ENCODE measurements at regions not wholly inside any gene's neighbourhood (a gene's known extent, or its start where the extent isn't known, plus 50 kb on each side); places are given as distances from the start of the nearest gene placed in this dataset.

DNA sequence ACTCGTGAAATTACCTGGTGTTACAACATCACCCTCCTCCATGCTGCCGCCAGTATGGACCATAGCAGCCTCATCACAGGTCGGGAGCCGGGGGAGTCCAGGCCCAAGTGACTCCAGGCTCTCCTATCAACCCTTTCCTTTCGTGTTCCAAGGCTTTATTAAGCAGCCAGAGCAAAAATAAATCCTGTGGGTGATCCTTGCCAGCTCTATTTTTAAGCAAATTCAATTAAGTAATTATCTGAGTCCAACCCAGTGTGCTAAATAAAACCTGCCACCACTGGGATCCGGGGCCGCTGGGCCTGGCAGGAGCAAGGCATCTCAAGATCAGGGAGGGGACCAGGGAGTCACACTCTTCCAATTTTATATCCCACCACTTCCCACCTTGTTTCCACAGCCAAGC lies 80.7 kb upstream of the PRPS1 start:
- Mint-ChIP-seq H3K4me3 (no peak overlapping the region), H3K27ac (ENCODE audit: unreplicated experiment) (no peak overlapping the region)

GRCh38 chrX:107548775-107549174 lies 79.5 kb upstream of the PRPS1 start:
- no peak for DNase-seq (ENCODE audit: low read depth, low spot score)
- Mint-ChIP-seq H3K36me3 (ENCODE audit: low read depth) (no peaks in the 10 kb centered on the region), H3K27me3 (ENCODE audit: low read depth) (no peaks in the 10 kb centered on the region), H3K4me1 (no peaks in the 10 kb centered on the region), H3K9me3 (no peaks in the 10 kb centered on the region), H3K27ac (ENCODE audit: unreplicated experiment) (no peak overlapping the region), H3K4me3 (no peak overlapping the region)
- TF ChIP-seq, protein P1, sequence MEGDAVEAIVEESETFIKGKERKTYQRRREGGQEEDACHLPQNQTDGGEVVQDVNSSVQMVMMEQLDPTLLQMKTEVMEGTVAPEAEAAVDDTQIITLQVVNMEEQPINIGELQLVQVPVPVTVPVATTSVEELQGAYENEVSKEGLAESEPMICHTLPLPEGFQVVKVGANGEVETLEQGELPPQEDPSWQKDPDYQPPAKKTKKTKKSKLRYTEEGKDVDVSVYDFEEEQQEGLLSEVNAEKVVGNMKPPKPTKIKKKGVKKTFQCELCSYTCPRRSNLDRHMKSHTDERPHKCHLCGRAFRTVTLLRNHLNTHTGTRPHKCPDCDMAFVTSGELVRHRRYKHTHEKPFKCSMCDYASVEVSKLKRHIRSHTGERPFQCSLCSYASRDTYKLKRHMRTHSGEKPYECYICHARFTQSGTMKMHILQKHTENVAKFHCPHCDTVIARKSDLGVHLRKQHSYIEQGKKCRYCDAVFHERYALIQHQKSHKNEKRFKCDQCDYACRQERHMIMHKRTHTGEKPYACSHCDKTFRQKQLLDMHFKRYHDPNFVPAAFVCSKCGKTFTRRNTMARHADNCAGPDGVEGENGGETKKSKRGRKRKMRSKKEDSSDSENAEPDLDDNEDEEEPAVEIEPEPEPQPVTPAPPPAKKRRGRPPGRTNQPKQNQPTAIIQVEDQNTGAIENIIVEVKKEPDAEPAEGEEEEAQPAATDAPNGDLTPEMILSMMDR (conservative IDR thresholded peaks at IDR 0.05), result no peak

More for the DNA sequence above, 80.7 kb upstream of the PRPS1 start:
- H3K4me1 Mint-ChIP-seq, result peaks cover 6% of the 10 kb centered on the region
- no peaks in the 10 kb centered on the region for H3K36me3 Mint-ChIP-seq (ENCODE audit: low read depth)
- no peak for DNase-seq (ENCODE audit: low read depth, low spot score)
- no peaks in the 10 kb centered on the region for H3K9me3 Mint-ChIP-seq
- H3K27me3 Mint-ChIP-seq (ENCODE audit: low read depth), result no peaks in the 10 kb centered on the region
- TF ChIP-seq, protein P1 (conservative IDR thresholded peaks at IDR 0.05), result no peak

- DNase-seq (ENCODE audit: low read depth, low spot score), result no peak
- no peaks in the 10 kb centered on the region for H3K36me3 Mint-ChIP-seq (ENCODE audit: low read depth)
- no peaks in the 10 kb centered on the region for H3K4me1 Mint-ChIP-seq
- H3K27ac Mint-ChIP-seq (ENCODE audit: unreplicated experiment), result no peak overlapping the region
- TF ChIP-seq, protein P1 (conservative IDR thresholded peaks at IDR 0.05), result no peak
- no peak overlapping the region for H3K4me3 Mint-ChIP-seq
- H3K27me3 Mint-ChIP-seq (ENCODE audit: low read depth), result no peaks in the 10 kb centered on the region
- no peaks in the 10 kb centered on the region for H3K9me3 Mint-ChIP-seq
Measured at GRCh38 chrX:107549504-107549903, 78.8 kb upstream of the PRPS1 start.

DNA sequence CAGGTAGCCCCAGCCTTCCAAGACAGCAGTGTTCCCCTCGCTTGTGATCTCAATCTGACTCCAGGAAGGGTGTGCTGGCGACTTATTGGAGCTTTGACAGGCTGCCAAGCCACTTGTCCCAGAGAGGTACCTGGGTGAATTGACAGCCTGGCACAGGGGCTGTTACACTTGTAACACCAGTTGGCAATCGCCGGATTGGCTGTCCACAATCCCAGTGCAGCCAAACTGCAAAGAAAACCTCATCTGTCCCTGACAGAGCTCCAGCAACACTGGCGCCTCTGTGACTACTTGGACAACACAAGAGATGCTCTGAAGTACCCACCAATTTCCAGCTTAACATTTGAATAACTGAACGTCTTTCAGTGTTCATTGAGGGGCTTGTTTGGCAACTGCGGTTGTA lies 76.8 kb upstream of the PRPS1 start:
- no peak overlapping the region for H3K4me3 Mint-ChIP-seq
- no peaks in the 10 kb centered on the region for H3K36me3 Mint-ChIP-seq (ENCODE audit: low read depth)
- TF ChIP-seq, protein P1 (conservative IDR thresholded peaks at IDR 0.05), result no peak
- no peak for DNase-seq (ENCODE audit: low read depth, low spot score)
- no peak overlapping the region for H3K27ac Mint-ChIP-seq (ENCODE audit: unreplicated experiment)
- H3K9me3 Mint-ChIP-seq, result peaks cover 4% of the 10 kb centered on the region
- H3K4me1 Mint-ChIP-seq, result no peaks in the 10 kb centered on the region
- no peaks in the 10 kb centered on the region for H3K27me3 Mint-ChIP-seq (ENCODE audit: low read depth)

GRCh38 chrX:107552930-107553329 lies 75.4 kb upstream of the PRPS1 start:
- no peaks in the 10 kb centered on the region for H3K36me3 Mint-ChIP-seq (ENCODE audit: low read depth)
- TF ChIP-seq, protein P1 (conservative IDR thresholded peaks at IDR 0.05), result no peak
- H3K4me1 Mint-ChIP-seq, result no peaks in the 10 kb centered on the region
- peaks cover 4% of the 10 kb centered on the region for H3K9me3 Mint-ChIP-seq
- DNase-seq (ENCODE audit: low read depth, low spot score), result no peak
- H3K27ac Mint-ChIP-seq (ENCODE audit: unreplicated experiment), result no peak overlapping the region
- no peak overlapping the region for H3K4me3 Mint-ChIP-seq
- no peaks in the 10 kb centered on the region for H3K27me3 Mint-ChIP-seq (ENCODE audit: low read depth)

DNA sequence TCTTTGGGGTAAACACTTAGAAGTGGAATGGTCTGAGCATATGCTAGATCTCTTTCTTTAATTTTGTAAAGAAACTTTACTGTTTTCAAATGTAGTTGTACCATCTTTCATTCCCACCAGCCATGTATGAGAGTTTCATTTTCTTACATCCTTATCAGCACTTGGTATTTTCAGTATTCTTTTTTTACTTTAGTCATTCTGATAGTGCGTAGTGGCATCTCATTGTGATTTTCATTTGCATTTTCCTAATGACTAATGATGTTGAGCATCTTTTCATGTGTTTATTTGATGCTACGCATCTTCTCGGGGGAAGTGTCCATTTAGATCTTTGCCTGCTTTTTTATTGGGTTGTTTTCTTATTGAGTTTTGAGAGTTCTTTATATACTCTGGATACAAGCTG lies 71.3 kb upstream of the PRPS1 start:
- Mint-ChIP-seq H3K36me3 (ENCODE audit: low read depth) (no peaks in the 10 kb centered on the region), H3K27me3 (ENCODE audit: low read depth) (no peaks in the 10 kb centered on the region), H3K4me1 (peaks cover 6% of the 10 kb centered on the region), H3K4me3 (no peak overlapping the region), H3K9me3 (peaks cover 6% of the 10 kb centered on the region), H3K27ac (ENCODE audit: unreplicated experiment) (no peak overlapping the region)
- TF ChIP-seq, protein P1 (conservative IDR thresholded peaks at IDR 0.05), result no peak
- no peak for DNase-seq (ENCODE audit: low read depth, low spot score)

Measured in neural crest cell (in vitro differentiated cells).